ENCODE measurements at regions not wholly inside any gene's neighbourhood (a gene's known extent, or its start where the extent isn't known, plus 50 kb on each side); places are given as distances from the start of the nearest gene placed in this dataset.

DNA sequence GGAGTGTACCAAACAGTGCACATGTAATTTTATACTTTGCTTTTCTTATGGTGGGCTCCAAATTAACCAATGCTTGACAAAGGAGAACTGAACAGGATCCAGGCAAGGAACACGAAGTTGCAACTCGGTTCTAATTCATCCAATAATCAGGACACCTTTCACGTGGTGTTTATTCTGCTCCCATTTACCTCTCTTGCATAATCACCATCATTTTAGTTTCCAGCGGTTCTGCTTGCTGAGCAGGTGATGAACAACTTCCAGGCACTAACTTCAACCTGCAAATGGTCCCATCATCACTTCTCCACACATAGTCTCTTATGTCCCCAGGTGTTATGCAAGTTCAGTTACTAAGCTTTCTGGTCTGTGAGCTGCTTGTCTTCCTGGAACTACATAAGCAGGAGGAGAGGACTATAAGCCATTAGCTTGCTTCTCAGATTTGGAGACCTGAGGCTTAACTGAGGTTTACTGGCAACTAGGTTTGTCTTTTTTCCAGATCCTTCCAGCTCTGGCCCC, 326.8 kb upstream of the SLC30A5 start:
- DNase-seq: no peak

DNA sequence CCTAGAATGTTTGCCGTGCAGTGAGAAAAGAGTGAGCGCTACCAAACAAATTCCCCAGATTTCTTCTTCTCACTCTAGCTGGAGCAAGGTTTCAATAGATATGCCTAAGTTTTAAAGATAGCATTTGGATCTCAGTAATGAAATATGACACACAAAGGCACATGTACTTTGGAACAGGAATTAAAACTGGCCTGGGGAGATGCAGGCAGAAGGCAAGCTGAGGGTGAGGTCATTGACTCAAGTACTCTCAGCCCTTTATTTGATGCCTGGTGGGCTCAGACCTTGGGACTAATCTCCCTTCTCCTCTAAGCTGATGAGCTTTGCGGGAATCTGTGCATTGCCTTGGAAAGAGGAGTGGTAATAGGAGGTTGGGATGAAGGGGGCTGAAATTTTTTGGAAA, 323.3 kb upstream of the SLC30A5 start:
- no peak for DNase-seq

DNA sequence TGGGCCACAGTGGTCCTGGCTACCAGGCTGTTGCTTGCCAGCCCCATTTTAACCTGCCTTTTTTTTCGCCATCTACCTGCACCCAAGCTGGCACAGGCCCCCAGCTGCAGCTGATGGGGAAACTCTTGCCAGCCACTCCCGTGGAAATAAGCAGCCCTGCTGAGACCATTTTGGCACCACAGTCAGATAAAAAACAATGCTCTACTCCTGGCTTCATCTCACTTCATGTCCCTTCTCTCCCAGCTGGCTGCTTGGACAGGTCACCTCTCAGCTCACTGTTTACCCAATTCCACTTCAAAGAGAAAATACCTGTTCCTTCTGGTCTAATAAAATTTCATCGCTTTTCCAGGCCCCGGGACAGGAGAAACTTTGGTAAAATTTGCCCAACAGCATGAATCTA, 322.6 kb upstream of the SLC30A5 start:
- no peak for DNase-seq

DNA sequence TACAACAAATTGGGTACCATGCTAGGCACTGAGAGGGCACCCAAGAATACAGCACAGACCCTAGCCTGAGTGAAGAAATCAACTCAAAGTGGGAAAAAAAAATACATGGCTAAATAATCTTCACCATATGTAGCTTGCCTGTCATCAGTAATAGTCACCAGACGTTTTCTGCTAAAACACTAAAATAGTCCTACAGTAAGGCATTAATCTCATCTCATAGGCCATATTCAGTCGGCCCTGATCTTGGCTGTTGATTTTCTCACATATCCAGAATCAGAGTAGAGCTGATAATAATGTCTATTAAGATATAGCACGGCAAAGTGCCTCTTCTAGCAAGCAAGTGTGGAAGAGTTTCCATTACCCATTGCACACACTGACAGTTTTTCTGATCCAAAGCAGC, 322.1 kb upstream of the SLC30A5 start:
- DNase-seq: no peak

DNA sequence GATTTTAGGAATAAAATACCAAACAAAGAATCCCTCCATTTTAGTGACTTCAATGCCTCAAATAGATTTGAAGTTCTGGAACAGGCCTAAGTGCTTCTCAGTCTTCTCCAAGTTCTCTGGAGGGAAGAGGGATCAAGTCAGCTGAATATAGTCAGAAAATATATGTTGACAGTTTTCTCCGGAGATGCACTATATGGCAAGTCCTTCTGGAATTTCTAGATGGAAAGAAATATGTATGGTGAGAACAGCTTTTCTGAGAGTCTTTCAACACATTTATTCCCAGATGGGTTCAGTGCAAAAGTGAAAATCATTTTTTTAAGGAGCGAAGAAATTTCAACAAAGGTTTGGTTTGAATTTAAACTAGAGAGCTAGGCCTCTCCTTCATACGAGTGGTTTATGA, 317.4 kb upstream of the SLC30A5 start:
- DNase-seq: no peak

DNA sequence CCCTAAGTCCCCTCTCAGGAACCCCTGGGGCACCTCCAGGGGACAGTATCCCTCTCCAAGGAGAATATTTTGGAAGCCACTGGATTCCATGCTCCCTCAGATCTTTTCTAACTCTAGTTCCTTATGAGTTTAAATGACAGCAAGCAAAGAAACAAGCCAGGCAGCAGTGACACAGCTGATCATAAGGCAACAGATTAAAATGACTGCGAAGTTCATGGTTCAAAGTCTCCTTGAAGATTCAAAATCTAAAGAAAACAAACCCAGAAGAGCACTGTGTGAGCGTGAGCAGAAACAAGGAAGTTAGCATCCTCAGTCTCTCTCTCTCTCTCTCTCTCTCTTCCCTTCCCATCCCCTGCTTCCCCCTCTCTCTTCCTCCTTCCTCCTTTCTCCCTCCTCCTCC, 316.7 kb upstream of the SLC30A5 start:
- DNase-seq: no peak

DNA sequence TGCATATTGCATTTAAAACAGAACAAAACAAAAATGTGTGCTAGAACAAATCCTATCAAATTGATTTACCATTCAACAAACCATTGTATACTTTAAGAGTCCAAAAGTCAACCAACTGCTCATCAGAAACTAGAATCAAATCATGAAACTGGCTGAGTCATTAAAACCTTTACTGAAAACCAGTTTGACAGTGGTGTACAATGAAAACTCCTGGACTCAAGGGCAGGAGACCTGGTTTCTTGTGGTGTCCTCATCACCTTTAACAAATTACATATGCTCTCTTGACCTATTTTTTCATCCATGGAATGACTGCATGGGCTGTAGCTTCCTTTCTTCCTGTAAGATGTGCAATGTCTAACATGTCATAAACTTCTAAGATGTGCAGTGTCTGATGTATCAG, 315.3 kb upstream of the SLC30A5 start:
- no peak for DNase-seq

DNA sequence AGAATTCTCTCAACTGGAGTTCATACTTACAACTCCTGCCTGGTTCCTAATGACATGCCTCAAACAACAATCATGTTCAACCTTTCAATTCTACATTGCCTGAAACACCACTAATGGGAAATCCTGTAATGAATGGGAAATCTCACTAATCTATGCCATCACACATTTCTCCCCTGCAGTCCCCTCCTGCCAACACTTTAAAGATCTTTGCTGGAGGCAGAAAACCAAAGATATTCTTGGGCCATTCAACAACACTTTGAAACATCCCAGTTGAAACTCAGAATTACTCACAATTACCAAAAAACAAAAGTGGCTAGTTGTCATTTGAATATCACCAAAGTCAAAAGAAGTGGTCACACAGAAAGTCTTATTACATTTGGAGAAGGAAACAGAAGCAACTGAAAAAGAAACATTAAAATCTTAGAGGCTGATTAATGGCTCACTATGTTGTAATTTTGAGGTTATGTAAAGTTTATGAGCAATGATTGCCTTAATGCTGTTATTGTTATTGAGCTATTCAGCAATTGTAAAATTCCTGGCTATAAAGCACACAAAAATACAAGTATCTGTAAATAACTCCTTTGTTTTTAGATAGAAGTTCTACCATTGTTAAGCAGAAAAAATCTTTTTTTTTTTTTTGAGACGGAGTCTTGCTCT, 313.4 kb upstream of the SLC30A5 start:
- DNase-seq: no peak

DNA sequence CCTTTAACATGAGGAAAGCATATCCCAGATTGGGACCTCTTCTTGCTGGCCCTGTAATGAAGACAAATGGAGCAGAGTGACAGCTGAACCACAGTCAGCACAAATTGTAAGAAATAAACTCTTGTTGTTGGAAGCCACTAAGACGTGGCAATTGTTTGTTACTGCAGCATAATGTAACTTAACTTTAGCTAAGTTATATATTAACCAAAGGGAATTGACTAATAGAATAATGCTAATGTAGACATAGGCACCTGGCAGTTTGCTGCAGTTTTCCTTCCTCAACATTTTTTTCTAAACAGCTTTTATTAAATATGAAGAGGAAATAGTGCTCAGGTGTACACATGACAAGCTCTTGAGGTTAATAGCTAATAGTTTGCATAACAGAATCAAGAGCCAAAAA, 300.7 kb upstream of the SLC30A5 start:
- DNase-seq: no peak

DNA sequence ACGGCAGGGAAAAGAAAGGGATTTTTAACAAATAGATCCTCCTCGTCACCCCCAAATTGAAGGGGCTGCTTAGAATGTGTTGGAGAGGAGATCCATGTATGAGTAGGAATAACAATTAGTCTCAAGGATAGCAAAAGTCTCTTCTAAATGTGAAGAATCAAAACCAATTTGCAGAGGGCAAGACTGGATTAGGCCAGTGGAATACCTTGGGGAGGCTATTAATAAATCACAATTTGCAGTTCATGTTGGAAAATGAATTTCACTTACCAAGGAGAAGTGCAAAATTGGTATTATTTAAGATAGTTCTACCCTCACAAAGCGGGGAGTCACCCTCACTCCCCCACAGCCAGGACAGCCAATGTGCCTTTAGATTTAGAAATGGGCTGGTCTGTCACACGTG, 299.8 kb upstream of the SLC30A5 start:
- DNase-seq: no peak

DNA sequence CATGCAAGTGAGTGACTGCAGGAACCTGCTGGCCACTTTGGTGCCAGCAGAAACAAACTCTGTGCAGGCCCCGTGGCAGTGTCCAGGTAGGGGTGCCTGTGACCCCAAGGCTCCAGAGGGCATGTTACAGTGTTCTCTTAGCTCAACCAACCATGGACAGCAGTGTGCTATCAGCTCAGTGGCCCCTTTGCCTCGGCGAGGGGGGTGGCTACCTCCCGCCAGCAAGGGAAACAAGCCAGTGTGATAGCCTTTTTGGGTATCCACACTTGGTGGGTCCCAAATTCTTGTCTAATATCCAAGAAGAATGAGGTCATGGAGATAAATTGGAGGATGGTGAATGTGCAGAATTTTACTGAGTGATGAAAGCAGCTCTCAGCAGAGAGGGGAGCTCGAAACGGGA, 298.6 kb upstream of the SLC30A5 start:
- no peak for DNase-seq

DNA sequence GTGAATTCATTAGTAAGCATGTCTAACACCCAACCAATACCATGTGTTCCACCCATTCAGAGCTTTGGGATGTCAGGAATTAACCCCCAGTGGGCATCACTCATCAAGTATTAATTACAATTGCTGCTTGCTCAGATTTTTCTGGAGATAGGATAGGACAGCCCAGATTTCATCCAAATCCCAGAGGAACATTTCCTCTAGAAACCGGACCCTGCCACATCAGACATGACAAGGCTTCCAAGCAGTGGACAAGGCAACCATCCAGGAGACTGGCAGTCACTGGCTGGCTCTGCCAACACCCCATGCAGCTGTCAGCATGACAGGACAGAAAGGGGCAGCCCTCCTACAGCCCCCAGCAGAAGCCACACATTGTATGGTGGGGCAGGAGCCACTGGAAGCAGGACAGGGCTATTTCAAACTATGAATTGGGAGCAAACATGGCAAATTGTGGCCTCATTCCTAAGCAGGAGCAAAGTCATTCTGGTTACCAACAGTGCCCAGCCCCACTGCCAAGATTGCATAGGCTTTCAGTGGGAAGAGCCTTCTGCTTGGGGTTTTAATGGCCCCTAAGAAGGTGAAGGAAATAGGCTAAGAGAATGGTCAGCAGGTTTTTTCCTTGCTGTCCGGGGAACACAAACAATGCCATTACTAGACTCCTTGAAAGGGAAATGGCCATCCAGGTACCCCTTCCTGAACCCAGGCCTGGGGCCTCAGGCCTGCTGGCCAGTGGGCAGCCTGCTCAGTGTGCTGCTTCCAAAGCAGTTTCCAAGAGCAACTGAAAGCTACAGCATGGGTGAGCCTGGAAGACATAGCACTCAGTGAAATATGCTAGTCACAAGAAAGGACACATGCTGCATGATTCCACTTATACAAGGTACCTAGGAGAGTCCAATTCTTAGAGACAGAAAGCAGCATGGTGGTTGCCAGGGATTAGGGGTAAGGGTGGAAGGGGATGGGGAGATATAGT, 294.7 kb upstream of the SLC30A5 start:
- DNase-seq: no peak

DNA sequence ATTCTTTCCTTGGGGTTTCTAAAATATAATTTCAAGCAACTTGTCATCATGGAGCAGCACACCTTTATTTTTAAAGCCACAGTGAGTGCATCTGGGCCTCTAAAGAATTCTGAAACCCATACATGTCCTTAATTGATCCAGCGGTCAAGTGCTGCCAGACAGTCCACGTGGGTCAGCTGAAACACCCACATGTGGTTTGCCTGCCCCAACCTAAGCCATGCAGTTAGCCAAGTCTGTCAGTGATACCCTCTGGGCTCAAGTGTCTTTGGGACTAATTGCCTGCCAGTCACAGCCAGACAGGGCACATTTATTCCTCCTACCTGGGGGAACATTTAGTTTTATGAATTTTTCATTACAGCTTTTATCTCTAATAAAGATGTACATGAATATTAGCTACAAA, 291.4 kb upstream of the SLC30A5 start:
- no peak for DNase-seq

DNA sequence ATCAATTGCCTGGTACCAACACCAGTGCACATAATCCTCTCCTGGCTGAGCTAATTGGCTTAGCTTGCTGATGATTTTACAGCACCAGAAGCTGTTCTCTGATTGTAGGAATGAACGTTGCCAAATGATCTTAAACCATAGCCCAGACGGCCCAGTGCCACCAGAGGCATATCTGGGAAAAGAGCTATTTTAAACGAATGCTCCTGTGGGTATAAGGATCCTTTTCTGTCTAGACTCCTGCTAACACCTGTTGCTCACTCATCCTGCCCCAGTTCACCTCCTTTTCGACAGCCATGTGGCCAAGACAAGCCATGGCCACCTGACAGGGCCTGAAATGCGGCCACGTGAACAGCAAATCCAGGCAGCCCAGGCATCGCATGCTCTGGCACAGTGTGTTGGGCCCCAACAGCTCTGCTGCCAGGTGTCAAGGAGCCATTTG, 289.9 kb upstream of the SLC30A5 start:
- DNase-seq: no peak

DNA sequence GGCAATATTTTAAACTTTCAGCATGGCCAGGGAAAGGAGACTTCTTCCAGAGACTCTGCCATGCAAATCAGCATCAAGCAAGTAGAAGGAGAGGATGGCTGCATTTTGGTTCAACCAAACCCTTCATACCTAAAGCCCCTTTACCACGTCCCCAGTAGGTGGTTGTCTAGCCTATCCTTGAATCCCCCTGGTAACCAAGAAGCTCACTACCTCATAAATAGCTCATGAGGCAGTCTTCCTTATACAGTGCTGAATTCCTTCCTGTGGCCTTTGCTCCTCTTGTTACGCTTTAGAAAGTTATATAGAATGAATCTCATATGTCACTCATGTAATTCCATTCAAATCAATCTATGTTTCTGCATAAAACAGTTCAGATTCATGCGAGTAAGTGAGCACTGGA, 289.5 kb upstream of the SLC30A5 start:
- no peak for DNase-seq

DNA sequence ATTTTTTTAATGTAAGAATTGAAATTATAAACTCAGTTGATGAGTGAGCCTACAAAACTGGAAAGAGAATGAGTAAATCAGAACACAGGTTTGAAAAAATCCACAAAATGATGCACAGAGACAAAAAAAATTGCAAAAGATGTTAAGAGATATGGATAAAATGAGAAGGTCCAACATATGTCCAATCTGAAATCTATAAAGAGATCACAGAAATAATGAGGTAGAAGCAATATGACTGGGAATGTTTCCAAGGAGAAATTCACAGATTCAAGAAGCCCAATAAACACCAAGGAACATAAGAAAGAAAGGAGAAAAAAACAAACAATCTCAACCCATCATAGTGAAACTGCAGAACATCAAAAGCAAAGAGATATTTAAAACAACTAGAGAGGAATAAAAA, 288.4 kb upstream of the SLC30A5 start:
- no peak for DNase-seq

DNA sequence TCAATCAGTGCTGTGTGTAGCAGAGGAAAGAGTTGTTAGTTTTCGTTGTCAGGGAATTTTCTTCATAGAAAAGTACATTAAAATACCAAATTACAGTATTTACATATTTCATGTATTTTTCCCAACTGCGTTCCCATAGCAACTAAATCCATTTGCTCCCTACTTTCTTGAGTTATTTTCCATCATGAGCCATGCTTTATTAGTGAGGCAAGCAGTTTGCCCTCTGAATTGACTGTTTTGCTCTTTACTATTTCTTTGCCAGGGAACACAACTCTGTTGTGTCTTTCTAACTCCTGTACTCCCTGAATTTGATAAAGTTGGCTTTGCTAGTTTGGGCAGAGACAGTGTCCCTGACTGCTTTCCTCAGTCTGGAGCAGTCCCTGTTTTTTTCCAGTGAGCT, 276.2 kb upstream of the SLC30A5 start:
- DNase-seq: no peak

DNA sequence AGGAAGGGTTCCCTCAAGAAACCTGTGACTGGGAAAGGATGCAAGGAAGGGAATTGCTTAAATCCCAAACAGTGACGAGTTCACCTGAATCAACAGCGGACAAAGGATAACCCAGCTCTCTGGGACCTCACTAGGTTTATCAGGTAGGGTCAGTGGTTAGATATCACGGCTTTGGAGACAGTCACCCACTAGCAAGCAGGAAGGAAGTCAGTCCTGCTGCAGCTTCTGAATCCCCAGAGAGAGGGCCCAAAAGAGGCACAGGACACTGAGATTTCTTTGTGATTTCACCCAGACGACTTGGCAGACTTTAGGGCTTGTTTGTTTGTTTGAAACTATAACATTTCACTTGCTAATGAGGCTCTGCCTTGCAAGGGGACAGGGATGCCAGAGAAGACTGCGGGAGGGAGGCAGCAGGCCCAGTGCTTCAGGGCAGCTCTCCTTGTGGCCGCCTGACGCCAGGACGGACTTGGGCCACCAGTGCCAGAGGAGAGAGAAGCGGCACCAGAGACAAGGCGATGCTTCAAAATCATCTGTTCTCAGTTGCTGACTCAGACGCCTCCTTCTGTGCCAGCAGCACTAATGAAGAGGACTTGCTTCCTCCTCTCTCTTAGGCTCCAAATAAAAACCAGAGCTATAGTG, 275.6 kb upstream of the SLC30A5 start:
- DNase-seq: no peak

DNA sequence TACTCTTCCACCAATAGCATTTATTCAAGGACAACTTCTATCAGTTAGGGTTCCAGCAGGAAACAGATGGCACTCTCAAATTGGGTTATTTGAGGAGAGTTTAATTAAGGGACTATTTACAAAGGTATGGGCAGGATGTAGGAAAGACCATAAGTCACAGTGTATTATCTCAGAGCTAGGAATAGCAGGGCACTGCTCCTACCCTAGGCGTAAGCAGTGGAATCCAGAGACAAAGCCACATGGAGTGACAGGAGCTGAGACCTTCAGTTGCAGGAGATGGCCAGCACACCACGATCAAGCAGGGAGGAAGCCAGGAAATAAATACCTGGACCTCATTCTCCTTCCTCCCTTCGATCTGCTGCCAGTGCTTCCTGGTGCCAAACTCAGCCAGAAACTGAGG, 274.9 kb upstream of the SLC30A5 start:
- no peak for DNase-seq

DNA sequence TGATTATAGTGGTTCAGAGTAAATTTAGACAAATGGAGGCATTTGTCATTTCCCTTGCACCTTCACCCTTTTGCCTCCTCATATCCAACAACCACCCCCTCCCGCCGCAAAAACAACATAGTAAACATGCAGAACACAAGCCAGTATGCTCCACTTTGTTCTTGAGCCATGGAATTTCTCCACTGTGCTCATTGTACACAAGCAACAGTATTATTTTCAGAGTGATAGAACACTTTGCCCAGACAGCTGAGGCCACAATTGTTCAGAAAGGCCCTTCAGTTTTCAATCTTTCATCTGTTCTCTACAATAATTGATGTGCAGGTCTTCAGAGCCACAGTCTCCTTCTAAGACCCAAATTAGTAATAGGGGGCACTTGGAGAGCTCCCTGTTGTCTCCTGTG, 272.8 kb upstream of the SLC30A5 start:
- no peak for DNase-seq

DNA sequence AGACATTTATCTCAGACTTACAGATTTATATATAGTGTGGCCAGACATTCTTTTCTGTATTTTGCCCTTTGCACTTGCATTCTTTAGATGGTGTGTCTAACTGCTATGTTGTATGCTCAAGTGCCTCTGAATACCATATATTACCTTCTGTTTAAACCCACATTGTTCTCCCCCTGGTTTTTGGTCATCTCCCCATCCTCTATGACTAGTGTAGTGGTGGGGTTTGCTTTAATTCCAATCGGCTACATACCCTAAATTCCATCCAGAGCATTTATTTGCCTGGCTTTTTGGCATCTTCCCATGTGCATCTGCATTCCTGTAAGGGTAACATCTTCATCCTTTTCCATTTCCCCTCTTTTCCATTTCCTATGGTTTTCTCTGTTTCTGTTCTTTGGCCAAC, 271.0 kb upstream of the SLC30A5 start:
- no peak for DNase-seq

DNA sequence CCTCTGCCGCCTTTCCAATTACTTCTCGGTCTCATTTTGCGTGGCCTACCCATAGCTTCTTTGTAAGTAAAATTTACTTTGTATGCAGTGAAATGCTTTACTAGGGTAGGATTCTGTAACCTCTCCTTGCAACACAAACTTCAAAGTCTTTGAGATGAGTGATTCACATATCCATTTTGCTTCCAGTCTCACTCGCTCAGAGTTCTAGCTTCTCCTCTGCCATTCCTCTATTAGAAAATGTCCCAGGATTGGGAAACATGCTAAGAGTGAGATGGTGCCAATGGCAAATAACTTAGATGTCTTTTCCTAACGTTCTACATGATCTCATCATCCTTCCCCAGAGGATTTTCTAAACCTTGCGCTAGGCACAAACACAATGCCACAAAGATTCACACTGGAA, 270.5 kb upstream of the SLC30A5 start:
- no peak for DNase-seq

DNA sequence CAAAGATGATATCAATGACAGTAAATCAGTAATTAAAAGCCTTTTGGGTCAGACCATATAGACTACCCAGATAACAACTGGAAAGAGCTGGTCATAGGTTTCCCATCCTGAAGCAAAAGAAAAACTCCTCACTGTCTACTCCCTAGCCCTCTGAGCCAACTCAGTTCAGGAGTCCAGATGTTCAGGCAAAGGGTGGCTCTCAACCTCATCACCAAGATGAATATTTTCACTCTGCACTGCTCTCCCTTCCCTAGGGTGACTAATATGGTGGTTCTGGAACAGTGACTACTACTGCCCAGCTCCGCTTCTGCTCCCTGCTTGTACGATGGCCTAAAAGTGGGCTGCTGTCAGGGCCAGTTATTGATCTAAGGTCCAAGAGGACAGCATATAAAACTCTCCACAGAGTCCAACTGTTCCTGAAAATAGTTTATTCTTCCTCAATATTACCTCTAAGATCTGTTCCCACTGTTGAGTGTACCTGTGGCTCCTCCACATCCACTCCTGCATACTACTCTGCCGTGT, 263.4 kb upstream of the SLC30A5 start:
- no peak for DNase-seq
